ENCODE measurements at regions not wholly inside any gene's neighbourhood (a gene's known extent, or its start where the extent isn't known, plus 50 kb on each side); places are given as distances from the start of the nearest gene placed in this dataset.
A peak's percentile ranks its signal among the peaks of the same experiment; 100 is the strongest.

GRCh38 chr2:226017107-226017506, 617.6 kb downstream of the NYAP2 start:
- Histone ChIP-seq H3K4me3 (no peak overlapping the region), H3K9me3 (replicated peaks) (no peaks in the 10 kb centered on the region; the same call in 1 of the 2 replicates), H3K4me1 (replicated peaks) (no peaks in the 10 kb centered on the region), H3K27me3 (replicated peaks) (no peaks in the 10 kb centered on the region), H3K36me3 (no peaks in the 10 kb centered on the region), H3K27ac (no peak overlapping the region)
- no peak for DNase-seq (ENCODE audit: low read depth in 1 of 2, low spot score in 2 of 2)

GRCh38 chr2:226011716-226012450, 612.4 kb downstream of the NYAP2 start:
- Histone ChIP-seq H3K27me3 (replicated peaks) (no peaks in the 10 kb centered on the region), H3K36me3 (no peaks in the 10 kb centered on the region), H3K27ac (no peak overlapping the region), H3K4me1 (replicated peaks) (no peaks in the 10 kb centered on the region), H3K9me3 (replicated peaks) (no peaks in the 10 kb centered on the region), H3K4me3 (no peak overlapping the region)
- DNase-seq (ENCODE audit: low read depth in 1 of 2, low spot score in 2 of 2), result no peak

- Histone ChIP-seq H3K36me3 (no peaks in the 10 kb centered on the region), H3K4me1 (replicated peaks) (peaks cover 47% of the 10 kb centered on the region), H3K4me3 (no peak overlapping the region), H3K27me3 (replicated peaks) (no peaks in the 10 kb centered on the region), H3K27ac (peak overlapping the region; percentile 68), H3K9me3 (replicated peaks) (peaks cover 4% of the 10 kb centered on the region; the same call in 1 of the 2 replicates)
- DNase-seq (ENCODE audit: low read depth in 1 of 2, low spot score in 2 of 2), result peak in 1 of 2 experiments; percentile 44
These were observed 602.9 kb downstream of the NYAP2 start for GRCh38 chr2:226002438-226002837.

DNA sequence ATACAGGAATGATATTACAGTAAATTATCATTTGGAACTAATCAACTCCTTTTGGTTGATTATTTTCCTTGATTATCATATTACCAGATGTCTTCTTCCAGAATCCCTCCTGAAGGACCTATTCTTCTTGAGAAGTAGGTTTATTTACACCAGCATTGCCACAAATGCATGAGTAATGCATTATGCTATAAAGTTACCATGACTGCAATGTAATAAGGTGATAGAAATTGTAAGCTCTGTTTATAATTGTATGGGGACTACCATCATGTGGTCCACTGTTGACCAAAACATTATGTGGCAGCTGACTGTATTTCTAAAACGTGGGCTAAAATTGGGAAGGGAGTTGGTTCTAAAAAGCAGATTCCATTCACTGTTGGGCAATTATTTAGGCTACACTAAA, 602.2 kb downstream of the NYAP2 start:
- H3K27ac ChIP-seq, result peak overlapping the region; percentile 68
- H3K36me3 ChIP-seq, result no peaks in the 10 kb centered on the region
- peak in 1 of 2 experiments; percentile 66 for DNase-seq (ENCODE audit: low read depth in 1 of 2, low spot score in 2 of 2)

GRCh38 chr2:225999692-226000091, 600.2 kb downstream of the NYAP2 start:
- H3K36me3 ChIP-seq, result no peaks in the 10 kb centered on the region
- no peak overlapping the region for H3K27ac ChIP-seq
- peaks cover 4% of the 10 kb centered on the region; the same call in 1 of the 2 replicates for H3K9me3 ChIP-seq (replicated peaks)
- peak in 1 of 2 experiments; percentile 53 for DNase-seq (ENCODE audit: low read depth in 1 of 2, low spot score in 2 of 2)
- H3K4me3 ChIP-seq, result no peak overlapping the region
- H3K27me3 ChIP-seq (replicated peaks), result no peaks in the 10 kb centered on the region
- H3K4me1 ChIP-seq (replicated peaks), result peaks cover 66% of the 10 kb centered on the region

More for the DNA sequence above, 602.2 kb downstream of the NYAP2 start:
- H3K9me3 ChIP-seq (replicated peaks), result peaks cover 4% of the 10 kb centered on the region; the same call in 1 of the 2 replicates
- no peak overlapping the region for H3K4me3 ChIP-seq
- peaks cover 47% of the 10 kb centered on the region for H3K4me1 ChIP-seq (replicated peaks)
- no peaks in the 10 kb centered on the region for H3K27me3 ChIP-seq (replicated peaks)

- Histone ChIP-seq H3K4me1 (replicated peaks) (peaks cover 67% of the 10 kb centered on the region), H3K9me3 (replicated peaks) (peaks cover 4% of the 10 kb centered on the region; the same call in 1 of the 2 replicates), H3K36me3 (no peaks in the 10 kb centered on the region), H3K27ac (no peak overlapping the region), H3K4me3 (no peak overlapping the region), H3K27me3 (replicated peaks) (no peaks in the 10 kb centered on the region)
- peak in 1 of 2 experiments; percentile 39 for DNase-seq (ENCODE audit: low read depth in 1 of 2, low spot score in 2 of 2)
These were observed 599.1 kb downstream of the NYAP2 start for GRCh38 chr2:225998653-225999052.

GRCh38 chr2:225998116-225998515, 598.6 kb downstream of the NYAP2 start:
- Histone ChIP-seq H3K9me3 (replicated peaks) (peaks cover 4% of the 10 kb centered on the region; the same call in 1 of the 2 replicates), H3K27ac (no peak overlapping the region), H3K27me3 (replicated peaks) (no peaks in the 10 kb centered on the region), H3K36me3 (no peaks in the 10 kb centered on the region), H3K4me3 (no peak overlapping the region), H3K4me1 (replicated peaks) (peaks cover 69% of the 10 kb centered on the region)
- no peak for DNase-seq (ENCODE audit: low read depth in 1 of 2, low spot score in 2 of 2)

- Histone ChIP-seq H3K27me3 (replicated peaks) (no peaks in the 10 kb centered on the region), H3K27ac (no peak overlapping the region), H3K9me3 (replicated peaks) (no peaks in the 10 kb centered on the region), H3K4me1 (replicated peaks) (peaks cover 52% of the 10 kb centered on the region), H3K36me3 (no peaks in the 10 kb centered on the region), H3K4me3 (no peak overlapping the region)
- no peak for DNase-seq (ENCODE audit: low read depth in 1 of 2, low spot score in 2 of 2)
These were observed 596.9 kb downstream of the NYAP2 start for GRCh38 chr2:225996462-225996828.

DNA sequence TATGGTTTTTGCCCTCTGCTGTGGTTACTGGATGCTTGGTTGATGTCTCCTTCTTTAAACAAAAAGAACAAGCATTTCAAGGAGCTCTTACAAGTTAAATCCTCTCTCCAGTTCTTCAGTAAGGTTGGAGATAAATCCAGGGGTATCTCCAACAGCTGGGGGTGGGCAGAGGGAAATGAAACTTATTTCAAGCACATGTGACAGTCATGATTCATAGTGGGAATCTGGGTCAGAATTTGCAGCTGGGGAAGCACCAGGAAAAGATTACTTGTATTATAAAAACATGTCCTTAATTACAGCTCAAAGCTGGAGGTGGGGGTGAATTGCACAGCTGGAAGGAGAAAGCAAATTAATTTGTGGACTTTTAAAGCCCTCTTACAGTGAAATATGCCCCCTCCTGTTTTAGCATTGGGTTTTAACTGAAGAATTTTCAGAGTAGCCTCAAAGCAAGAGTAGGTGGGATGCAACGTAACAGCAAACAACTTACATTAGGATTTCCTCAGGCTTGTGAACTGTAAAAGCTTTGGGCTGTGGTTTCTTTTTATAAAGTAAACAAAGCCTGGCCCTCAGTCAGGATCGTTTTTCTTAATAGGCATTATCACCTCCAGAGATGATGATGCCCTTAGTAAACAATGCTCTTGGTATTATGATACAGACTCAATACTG, 596.4 kb downstream of the NYAP2 start:
- no peaks in the 10 kb centered on the region for H3K27me3 ChIP-seq (replicated peaks)
- no peaks in the 10 kb centered on the region for H3K9me3 ChIP-seq (replicated peaks)
- peaks cover 47% of the 10 kb centered on the region for H3K4me1 ChIP-seq (replicated peaks)
- H3K4me3 ChIP-seq, result no peak overlapping the region
- DNase-seq (ENCODE audit: low read depth in 1 of 2, low spot score in 2 of 2), result peak in 1 of 2 experiments; percentile 21
- H3K36me3 ChIP-seq, result no peaks in the 10 kb centered on the region
- no peak overlapping the region for H3K27ac ChIP-seq

DNA sequence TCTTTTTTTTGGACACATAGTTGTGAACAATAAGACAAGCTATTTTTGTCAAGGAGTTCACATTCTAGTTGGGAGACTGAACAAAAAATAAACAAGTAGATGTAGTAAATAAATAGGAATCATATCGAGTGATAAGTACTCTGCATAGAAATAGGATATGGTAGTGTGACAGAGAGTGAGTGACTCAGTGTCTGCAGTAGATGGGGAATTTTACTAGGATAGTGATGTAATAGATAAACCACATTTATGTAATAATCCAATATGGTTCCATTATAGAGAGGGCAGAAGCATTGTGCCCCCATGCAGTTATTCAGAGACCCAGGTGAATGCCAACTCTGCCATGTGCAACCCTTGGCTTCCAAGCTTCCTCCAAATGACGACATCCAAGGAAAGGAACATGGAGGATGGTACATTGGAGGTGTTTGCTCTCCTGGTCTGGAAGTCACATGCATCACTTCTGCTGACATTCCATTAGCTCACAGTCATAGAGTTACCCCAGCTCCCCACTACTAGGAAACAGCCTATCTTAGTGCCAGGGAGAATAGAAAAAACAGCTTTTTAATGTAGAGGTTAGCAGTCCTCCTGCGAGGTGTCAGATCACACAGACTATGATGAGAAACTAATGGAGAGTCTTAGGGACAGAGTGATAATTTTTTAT, 595.4 kb downstream of the NYAP2 start:
- Histone ChIP-seq H3K4me3 (no peak overlapping the region), H3K27ac (no peak overlapping the region), H3K4me1 (replicated peaks) (peaks cover 37% of the 10 kb centered on the region), H3K9me3 (replicated peaks) (no peaks in the 10 kb centered on the region), H3K27me3 (replicated peaks) (no peaks in the 10 kb centered on the region), H3K36me3 (no peaks in the 10 kb centered on the region)
- no peak for DNase-seq (ENCODE audit: low read depth in 1 of 2, low spot score in 2 of 2)

- Histone ChIP-seq H3K27ac (no peak overlapping the region), H3K9me3 (replicated peaks) (no peaks in the 10 kb centered on the region), H3K27me3 (replicated peaks) (no peaks in the 10 kb centered on the region), H3K4me1 (replicated peaks) (peaks cover 22% of the 10 kb centered on the region), H3K36me3 (no peaks in the 10 kb centered on the region), H3K4me3 (no peak overlapping the region)
- DNase-seq (ENCODE audit: low read depth in 1 of 2, low spot score in 2 of 2), result peak in 1 of 2 experiments; percentile 16
These were observed 593.9 kb downstream of the NYAP2 start for GRCh38 chr2:225993430-225993829.

DNA sequence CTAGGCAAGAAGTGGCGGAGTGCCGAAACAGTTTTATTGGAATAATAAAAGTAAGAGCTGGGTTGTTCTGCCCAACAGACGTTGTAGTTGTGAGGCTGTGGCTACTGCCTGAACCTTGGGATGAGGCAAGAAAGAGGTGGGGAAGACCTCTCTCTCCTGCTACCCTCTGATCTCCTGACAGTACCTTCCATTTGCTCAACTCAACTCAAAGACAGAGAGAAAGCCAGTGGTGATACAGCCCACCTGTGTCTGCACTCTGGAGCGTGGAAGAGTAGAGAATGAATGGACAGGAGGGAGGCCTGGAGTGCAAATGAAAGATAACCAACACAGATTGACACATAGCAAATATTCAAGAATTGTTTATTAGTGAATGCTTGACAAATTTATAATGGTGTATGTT, 590.3 kb downstream of the NYAP2 start:
- no peak overlapping the region for H3K4me3 ChIP-seq
- H3K4me1 ChIP-seq (replicated peaks), result peaks cover 5% of the 10 kb centered on the region
- no peaks in the 10 kb centered on the region for H3K27me3 ChIP-seq (replicated peaks)
- DNase-seq (ENCODE audit: low read depth in 1 of 2, low spot score in 2 of 2), result no peak
- no peaks in the 10 kb centered on the region for H3K36me3 ChIP-seq
- no peaks in the 10 kb centered on the region for H3K9me3 ChIP-seq (replicated peaks)
- no peak overlapping the region for H3K27ac ChIP-seq

DNA sequence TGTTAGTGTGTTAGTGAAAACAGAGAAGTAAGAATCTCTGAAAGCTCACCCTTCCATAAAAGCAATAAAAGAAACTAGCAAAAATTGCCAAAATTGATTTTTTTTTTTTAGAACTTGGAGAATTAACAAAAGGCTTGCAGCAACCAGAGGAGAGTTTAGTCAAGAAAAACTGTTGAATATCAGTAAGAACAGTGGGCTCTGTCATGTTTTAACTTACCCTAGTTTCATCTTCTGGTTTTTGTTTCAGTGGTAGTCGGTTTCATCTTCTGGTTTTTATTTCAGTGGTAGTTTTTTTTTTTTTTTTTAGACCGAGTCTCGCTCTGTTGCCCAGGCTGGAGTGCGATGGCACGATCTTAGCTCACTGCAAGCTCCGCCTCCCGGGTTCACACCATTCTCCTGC, 580.9 kb downstream of the NYAP2 start:
- no peak overlapping the region for H3K27ac ChIP-seq
- DNase-seq (ENCODE audit: low read depth in 1 of 2, low spot score in 2 of 2), result no peak
- 0 out of 2 replicates have a peak, but pooled peaks cover 6% of the 10 kb centered on the region for H3K9me3 ChIP-seq (replicated peaks)
- no peaks in the 10 kb centered on the region for H3K27me3 ChIP-seq (replicated peaks)
- H3K4me1 ChIP-seq (replicated peaks), result no peaks in the 10 kb centered on the region
- H3K36me3 ChIP-seq, result no peaks in the 10 kb centered on the region
- no peak overlapping the region for H3K4me3 ChIP-seq

DNA sequence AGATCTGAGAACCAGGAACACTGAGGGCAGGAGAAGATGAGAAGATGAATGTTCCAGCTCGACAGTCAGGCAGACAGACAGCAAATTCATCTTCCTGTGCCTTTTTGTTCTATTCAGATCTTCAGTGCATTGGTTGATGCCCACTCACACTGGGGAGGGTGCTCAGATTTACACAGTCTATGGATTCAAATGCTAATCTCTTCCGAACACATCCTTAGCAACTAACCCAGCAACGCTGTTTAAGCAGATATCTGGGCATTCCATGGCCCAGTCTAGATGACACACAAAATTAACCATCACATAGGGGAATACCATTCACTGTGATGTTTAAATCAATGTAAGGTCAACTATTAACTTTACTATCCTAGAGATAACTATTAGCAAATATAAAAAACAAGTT, 571.9 kb downstream of the NYAP2 start:
- no peaks in the 10 kb centered on the region for H3K27me3 ChIP-seq (replicated peaks)
- no peaks in the 10 kb centered on the region for H3K36me3 ChIP-seq
- no peaks in the 10 kb centered on the region for H3K9me3 ChIP-seq (replicated peaks)
- DNase-seq (ENCODE audit: low read depth in 1 of 2, low spot score in 2 of 2), result no peak
- H3K27ac ChIP-seq, result no peak overlapping the region
- H3K4me3 ChIP-seq, result no peak overlapping the region
- no peaks in the 10 kb centered on the region for H3K4me1 ChIP-seq (replicated peaks)

Measured in SJSA1 (cell line).